K562 (cell line): ENCODE measurements at regions not wholly inside any gene's neighbourhood (a gene's known extent, or its start where the extent isn't known, plus 50 kb on each side); places are given as distances from the start of the nearest gene placed in this dataset.

Experiments used
- CREB1 ChIP-seq, 2 experiments: sonication (generic) in 1 of 2; formaldehyde crosslinking in 1 of 2; IDR thresholded peaks; 2 replicates each; pipeline versions ENCODE4 v1.6.1 to v1.8.0; 2012 to 2022; ENCODE audit warnings: inconsistent platforms in 1 of 2, mild to moderate bottlenecking in 1 of 2, missing genetic modification reagents in 1 of 2, moderate library complexity in 1 of 2
- EHMT2 ChIP-seq: fragments of 450-650 bp; IDR thresholded peaks from 2 replicates; pipeline ENCODE4 v1.6.1; 2018; ENCODE audit warnings: antibody characterized with exemption
- NBN ChIP-seq: fragments of 450-650 bp; IDR thresholded peaks from 2 replicates; pipeline ENCODE4 v1.6.1; 2016; ENCODE audit warnings: low read depth, mild to moderate bottlenecking
- POLR2AphosphoS2 ChIP-seq: IDR thresholded peaks from 2 replicates; pipeline ENCODE4 v1.6.1; 2012; ENCODE audit warnings: low read length, improper control_type of control experiment
- PURB ChIP-seq: sonication (generic); formaldehyde crosslinking; IDR thresholded peaks from 2 replicates; pipeline ENCODE4 v1.9.0; 2021; ENCODE audit warnings: low read depth, mild to moderate bottlenecking, missing genetic modification reagents
- SIN3A ChIP-seq, 2 experiments: fragments of 150-350 bp in 1 of 2; IDR thresholded peaks; 2 replicates each; pipeline ENCODE4 v1.6.1; 2011 to 2016; ENCODE audit warnings: borderline replicate concordance in 2 of 2, low read depth in 2 of 2, low read length in 2 of 2, mild to moderate bottlenecking in 2 of 2, moderate library complexity in 2 of 2; ENCODE audit not compliant: control insufficient read depth in 1 of 2
- UBTF ChIP-seq, 2 experiments: IDR thresholded peaks; 2 replicates each; pipeline ENCODE4 v1.6.1; 2012; ENCODE audit warnings: improper control_type of control experiment in 2 of 2, low read depth in 2 of 2, low read length in 2 of 2, borderline replicate concordance in 1 of 2
- ZFP36 ChIP-seq: fragments of 150-350 bp; IDR thresholded peaks from 2 replicates; pipeline ENCODE4 v1.6.1; 2018; ENCODE audit warnings: low read length, low read depth; ENCODE audit not compliant: partially characterized antibody
- TF ChIP-seq, protein P1 (sequence below): sonication (generic); formaldehyde crosslinking; IDR thresholded peaks from 2 replicates; pipeline ENCODE4 v1.8.0; 2022; ENCODE audit warnings: mild to moderate bottlenecking, low read depth, missing genetic modification reagents

DNA sequence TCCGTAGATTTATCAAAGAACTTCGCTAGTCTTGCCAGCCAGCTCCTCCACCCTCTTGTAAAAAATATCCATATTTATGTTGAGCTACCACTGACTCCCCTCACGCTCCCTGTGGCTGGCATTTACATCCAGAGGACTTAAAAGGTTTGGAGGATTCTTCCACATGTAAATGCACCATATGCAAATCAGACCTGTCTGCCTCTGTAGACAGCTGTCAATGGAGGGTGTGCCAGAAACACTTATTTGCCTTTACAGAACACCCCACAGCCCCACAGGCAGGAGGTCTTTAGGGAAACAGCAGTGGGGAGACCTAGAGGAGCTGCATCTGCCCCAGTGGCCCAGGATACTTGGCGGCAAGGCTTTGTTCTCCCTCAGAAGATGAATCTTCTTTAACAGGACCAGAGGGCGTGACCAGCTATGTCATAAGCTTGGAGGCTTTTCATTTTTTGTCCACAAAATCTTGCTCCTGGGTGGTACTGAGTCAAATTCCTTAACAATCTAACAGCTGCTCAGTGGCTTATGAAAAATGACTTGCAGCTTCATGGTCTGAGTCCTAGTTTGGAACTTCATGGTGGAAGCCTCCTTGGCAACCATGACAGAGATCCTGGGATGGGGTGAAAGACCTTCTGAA, 535.8 kb downstream of the EBF1 start:
- TF ChIP-seq ZFP36 (no peak), NBN (no peak), CREB1 (IDR thresholded peaks at IDR 0.05) (no peak), CREB1 (CRISPR knock-in tag; IDR thresholded peaks at IDR 0.05) (no peak), EHMT2 (no peak), UBTF (IDR thresholded peaks at IDR 0.05; ENCODE audit: borderline replicate concordance in 1 of 2, low read depth in 2 of 2, low read length in 2 of 2) (no peak), PURB (no peak), SIN3A (IDR thresholded peaks at IDR 0.05; ENCODE audit: borderline replicate concordance in 2 of 2, control insufficient read depth in 1 of 2, low read depth in 2 of 2, low read length in 2 of 2) (no peak), POLR2AphosphoS2 (no peak)
- TF ChIP-seq, protein P1, sequence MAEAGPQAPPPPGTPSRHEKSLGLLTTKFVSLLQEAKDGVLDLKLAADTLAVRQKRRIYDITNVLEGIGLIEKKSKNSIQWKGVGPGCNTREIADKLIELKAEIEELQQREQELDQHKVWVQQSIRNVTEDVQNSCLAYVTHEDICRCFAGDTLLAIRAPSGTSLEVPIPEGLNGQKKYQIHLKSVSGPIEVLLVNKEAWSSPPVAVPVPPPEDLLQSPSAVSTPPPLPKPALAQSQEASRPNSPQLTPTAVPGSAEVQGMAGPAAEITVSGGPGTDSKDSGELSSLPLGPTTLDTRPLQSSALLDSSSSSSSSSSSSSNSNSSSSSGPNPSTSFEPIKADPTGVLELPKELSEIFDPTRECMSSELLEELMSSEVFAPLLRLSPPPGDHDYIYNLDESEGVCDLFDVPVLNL (CRISPR knock-in tag) = no peak
